ES-I3 (cell line): ENCODE measurements at regions not wholly inside any gene's neighbourhood (a gene's known extent, or its start where the extent isn't known, plus 50 kb on each side); places are given as distances from the start of the nearest gene placed in this dataset.

Experiments used
- H3K36me3 ChIP-seq: 2 replicates; pipeline ENCODE4 v1.6.1; 2013; ENCODE audit warnings: mild to moderate bottlenecking, low read length, control low read depth, moderate library complexity; ENCODE audit not compliant: insufficient read depth
- H3K4me1 ChIP-seq: 2 replicates; pipeline ENCODE4 v1.6.1; 2013; ENCODE audit warnings: mild to moderate bottlenecking, control low read depth, low read length; ENCODE audit not compliant: insufficient read depth
- H3K9ac ChIP-seq: 2 replicates; pipeline ENCODE4 v1.6.1; 2013; ENCODE audit warnings: low read depth, mild to moderate bottlenecking, low read length, moderate library complexity
- H3K9me3 ChIP-seq: 2 replicates; pipeline ENCODE4 v1.6.1; 2013; ENCODE audit warnings: mild to moderate bottlenecking, low read length, moderate library complexity; ENCODE audit not compliant: control insufficient read depth, insufficient read depth

DNA sequence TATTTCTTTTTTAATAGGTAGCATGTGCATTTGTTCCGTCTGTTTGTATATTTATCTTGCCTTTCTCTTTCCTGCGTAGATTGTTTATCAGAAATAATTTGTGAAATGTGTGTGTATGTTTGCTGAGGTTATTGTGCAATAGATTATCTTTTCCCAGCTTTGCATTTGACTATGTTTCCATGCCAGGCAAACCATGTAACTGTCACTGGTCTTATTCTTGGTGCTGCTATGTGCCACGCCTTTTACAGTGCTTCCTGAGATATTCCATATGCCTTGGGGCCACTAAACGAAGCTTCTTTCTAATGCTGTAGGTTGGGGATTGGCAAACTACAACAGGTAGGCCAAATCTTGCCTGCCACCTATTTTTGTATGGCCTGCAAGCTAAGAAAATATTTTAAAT lies 598.8 kb downstream of the PLPP3 start:
- Histone ChIP-seq H3K4me1 (no peaks in the 10 kb centered on the region), H3K9ac (no peak overlapping the region), H3K36me3 (no peaks in the 10 kb centered on the region), H3K9me3 (no peaks in the 10 kb centered on the region)

DNA sequence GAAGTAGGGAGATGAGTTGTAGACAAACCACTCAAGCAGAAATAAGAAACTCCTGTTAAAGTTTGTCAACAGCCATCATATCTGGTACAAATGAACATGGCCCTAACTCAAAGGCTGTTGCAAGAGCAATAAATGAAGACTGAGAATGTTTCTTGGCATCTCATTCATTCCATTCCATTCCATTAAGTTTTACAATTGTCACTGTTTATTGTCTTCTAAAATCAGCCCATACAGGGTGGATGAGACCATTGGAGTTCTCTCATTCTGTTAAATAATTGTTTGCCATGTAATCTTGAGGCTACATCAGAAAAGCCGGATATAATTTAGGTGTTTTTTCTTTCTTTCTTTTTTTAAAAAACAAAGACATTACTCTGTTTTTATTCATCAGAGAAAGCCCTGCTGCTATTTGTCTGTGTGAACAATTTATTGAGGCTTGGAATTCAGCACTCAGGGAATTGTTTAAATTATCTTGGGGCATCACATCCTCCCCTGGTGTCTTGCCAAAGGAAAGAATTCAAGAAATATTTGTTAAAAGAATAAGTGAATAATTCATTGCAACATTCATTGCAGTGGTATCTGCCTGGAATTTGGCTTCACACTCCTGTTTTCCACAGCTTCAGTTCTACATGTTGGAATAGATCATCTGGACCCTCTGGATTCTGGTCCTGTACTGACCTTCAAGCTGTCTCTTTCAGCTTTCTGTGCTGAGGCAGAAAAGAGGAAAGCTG lies 604.5 kb downstream of the PLPP3 start:
- H3K9ac ChIP-seq = no peak overlapping the region
- H3K4me1 ChIP-seq = no peaks in the 10 kb centered on the region
- no peaks in the 10 kb centered on the region for H3K9me3 ChIP-seq
- H3K36me3 ChIP-seq = no peaks in the 10 kb centered on the region

DNA sequence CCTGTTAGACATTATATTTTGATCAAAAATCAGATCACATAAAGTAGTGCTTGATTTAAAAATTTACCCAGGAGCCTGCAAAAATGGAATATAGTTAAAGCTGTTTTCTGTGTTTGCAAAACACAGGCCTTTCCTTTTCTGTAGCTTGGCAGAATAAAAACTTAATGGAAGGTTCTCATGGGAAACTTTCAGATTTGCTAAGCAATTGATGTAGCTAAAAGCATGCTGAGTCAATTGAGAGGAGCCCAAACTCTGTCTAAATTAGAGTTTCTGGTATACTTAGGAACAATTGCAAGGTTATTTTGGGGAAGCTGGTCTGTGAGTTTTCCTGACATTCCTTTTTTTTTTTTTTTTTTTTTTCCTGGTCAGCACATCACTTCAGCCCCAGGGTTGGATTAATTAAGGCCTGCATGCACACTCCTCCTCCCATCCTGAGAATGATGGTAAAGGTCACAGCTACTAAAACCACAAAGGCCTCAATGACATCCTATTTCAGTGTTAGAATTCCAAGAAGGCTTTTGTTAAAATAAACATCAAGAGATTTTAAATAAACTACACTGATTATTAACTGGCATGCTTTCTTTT lies 608.7 kb downstream of the PLPP3 start:
- Histone ChIP-seq H3K9ac (no peak overlapping the region), H3K9me3 (no peaks in the 10 kb centered on the region), H3K36me3 (no peaks in the 10 kb centered on the region), H3K4me1 (no peaks in the 10 kb centered on the region)

DNA sequence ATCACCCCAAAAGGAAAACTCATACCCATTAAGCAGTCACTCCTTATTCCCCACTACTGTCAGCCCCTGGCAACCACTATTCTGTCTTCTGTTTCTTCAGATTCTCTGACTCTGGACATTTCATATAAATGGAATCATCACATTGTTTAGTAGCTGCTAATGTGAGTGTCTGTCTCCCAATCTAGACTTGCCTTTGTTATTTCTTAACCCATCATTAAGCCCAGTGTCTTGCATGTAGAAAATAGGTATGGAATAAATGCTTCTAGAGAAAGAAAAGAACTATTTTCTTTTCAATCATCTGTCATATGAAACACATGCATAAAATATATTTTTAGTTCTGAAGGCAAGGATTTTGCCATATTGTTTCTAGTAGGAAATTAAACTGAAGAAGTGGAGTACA lies 610.0 kb downstream of the PLPP3 start:
- Histone ChIP-seq H3K36me3 (no peaks in the 10 kb centered on the region), H3K9me3 (no peaks in the 10 kb centered on the region), H3K9ac (no peak overlapping the region), H3K4me1 (no peaks in the 10 kb centered on the region)

DNA sequence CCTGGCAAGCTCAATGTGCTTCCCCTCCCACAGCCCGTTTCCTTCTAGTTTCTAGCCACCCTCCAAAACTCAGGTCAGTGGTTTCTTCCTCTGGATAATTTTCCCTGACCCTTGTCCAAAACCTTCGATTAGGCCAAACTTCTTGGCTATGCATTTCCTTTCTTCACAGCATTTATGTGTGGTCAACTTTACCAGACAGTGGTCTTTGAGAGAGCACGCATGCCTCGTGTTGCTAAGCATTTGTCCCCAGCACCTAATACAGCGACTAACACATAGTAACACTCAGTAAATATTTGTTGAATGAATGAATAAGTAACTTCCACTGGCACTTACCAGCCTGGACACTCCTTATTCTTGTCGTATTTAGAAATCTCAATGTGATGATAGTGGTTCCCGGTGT lies 610.7 kb downstream of the PLPP3 start:
- no peak overlapping the region for H3K9ac ChIP-seq
- no peaks in the 10 kb centered on the region for H3K36me3 ChIP-seq
- H3K9me3 ChIP-seq = no peaks in the 10 kb centered on the region
- H3K4me1 ChIP-seq = no peaks in the 10 kb centered on the region

DNA sequence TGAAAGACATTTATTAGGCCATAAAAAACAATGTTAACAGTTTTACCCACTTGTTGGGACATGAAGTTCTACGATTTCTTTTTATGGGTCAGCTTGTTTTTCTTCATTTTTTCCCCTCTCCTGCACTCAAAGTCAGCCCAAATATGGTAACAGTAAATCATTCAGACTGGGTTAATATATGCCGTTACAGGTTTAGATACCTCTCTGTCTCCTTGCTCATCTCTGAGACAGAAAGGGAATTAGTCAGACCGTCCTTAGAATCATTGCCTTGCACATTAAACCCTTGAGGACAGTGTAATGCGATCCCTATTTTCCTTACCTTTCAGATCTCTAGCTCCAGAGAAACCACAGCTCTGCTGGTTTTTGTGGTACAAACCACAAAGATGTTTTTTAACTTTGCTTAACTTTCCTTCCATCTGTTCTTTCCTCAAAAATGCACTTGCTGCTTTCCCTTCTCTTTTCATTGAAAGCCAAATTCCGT lies 613.3 kb downstream of the PLPP3 start:
- H3K9ac ChIP-seq = no peak overlapping the region
- no peaks in the 10 kb centered on the region for H3K4me1 ChIP-seq
- H3K9me3 ChIP-seq = no peaks in the 10 kb centered on the region
- no peaks in the 10 kb centered on the region for H3K36me3 ChIP-seq

DNA sequence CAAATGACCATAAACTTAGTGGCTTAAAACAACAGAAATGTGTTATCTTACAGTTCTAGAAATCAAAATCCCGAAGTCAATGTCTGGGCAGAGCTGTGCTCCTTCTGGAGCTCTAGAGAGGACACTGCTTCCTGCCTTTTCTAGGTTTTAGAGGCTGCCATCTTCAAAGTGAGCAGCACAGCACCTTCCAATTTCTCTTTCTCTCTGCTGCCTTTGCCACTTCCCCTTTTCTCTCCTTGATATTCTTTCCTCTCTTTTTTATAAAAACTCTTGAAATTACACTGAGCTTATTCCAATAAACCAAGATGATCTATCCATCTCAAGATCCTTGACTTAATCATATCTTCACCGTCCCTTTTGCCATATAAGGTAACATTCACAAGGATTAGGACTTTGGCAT lies 616.9 kb downstream of the PLPP3 start:
- Histone ChIP-seq H3K9me3 (no peaks in the 10 kb centered on the region), H3K36me3 (no peaks in the 10 kb centered on the region), H3K9ac (no peak overlapping the region), H3K4me1 (no peaks in the 10 kb centered on the region)

DNA sequence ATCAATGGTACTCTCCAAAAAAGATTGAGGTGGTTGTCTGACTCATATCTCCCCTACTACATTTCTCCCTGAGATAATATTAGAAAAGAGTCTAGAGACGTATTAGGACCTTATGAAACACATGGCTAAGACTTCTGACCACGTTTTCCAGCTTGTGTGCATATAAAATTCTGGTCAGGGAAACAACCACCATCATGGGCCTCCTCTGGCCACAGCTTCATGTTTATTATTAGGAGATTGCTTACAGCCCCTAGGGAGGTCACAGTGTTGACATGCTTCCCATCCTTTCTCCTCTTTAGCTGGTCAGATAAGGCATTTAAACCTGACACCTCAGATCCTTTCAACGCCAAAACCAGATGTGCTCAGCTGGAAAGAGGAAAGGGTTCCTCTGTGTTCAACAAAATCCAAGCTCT lies 620.2 kb downstream of the PLPP3 start:
- no peak overlapping the region for H3K9ac ChIP-seq
- H3K36me3 ChIP-seq = no peaks in the 10 kb centered on the region
- H3K9me3 ChIP-seq = no peaks in the 10 kb centered on the region
- H3K4me1 ChIP-seq = no peaks in the 10 kb centered on the region

DNA sequence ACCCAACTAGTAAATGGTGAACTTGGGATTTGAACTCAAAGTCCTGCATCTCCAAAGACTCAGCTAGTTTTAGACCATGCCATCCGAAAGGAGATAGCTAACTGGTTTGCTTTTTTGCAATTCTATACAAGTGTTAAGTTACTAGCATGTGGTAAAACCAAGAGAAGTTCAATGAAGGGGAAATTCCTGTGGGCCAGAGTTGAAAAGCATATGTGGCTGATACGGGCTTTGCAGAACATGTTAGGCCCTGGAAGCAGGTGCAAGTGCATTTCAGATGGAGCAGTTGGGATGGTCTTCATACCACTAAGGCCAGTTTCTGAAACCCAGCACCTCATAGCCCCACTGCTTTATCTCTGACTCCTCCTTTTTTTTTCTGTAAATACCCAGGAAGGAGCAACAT lies 620.9 kb downstream of the PLPP3 start:
- Histone ChIP-seq H3K9me3 (no peaks in the 10 kb centered on the region), H3K4me1 (no peaks in the 10 kb centered on the region), H3K36me3 (no peaks in the 10 kb centered on the region), H3K9ac (no peak overlapping the region)

DNA sequence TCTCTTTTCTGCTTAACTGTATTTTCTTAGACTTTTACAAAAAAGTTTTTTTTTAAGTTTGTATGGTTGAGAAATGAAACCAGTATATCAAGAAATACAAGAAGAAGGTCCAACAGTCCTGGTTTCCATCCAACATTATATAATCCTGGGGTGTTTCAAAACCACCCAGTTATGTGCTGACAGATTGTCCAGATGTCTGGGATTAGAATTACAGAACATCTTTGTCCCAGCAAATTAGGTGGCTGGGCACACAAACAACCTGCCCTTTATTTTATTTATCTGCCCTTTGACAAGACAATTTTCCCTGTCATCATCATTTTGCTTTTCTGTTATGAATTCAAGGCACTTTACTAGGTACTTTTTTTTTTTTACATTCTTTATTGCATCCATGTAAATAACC lies 622.1 kb downstream of the PLPP3 start:
- H3K9me3 ChIP-seq = no peaks in the 10 kb centered on the region
- H3K4me1 ChIP-seq = no peaks in the 10 kb centered on the region
- H3K36me3 ChIP-seq = no peaks in the 10 kb centered on the region
- H3K9ac ChIP-seq = no peak overlapping the region

DNA sequence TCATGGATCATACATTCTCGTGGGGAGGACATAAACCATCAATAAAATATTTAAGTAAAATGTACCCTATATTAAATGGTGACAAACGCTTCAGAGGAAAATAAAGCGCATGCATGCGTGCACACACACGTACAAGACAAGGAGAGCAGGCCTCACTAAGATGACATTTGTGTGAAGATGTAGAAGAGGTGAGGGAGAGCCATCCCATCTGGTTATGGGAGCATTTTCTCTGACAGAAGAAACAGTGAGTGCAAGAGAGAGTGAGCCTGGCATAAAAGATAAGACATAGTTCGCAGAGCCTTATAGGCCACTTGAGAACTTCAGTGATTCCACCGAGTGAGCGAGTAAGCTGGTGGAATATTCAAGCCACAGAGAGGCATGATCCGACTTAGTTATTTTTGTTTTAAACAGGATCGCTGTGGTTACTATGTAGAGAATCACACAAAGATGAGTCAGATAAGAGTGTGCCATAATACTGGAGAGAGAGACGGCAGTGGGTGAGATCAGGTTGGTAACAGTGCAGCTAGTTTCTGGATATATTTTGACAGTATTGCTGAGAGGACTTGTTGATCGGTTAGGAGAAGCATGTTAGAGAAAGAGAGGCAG lies 624.2 kb downstream of the PLPP3 start:
- no peaks in the 10 kb centered on the region for H3K36me3 ChIP-seq
- no peak overlapping the region for H3K9ac ChIP-seq
- H3K4me1 ChIP-seq = no peaks in the 10 kb centered on the region
- no peaks in the 10 kb centered on the region for H3K9me3 ChIP-seq

DNA sequence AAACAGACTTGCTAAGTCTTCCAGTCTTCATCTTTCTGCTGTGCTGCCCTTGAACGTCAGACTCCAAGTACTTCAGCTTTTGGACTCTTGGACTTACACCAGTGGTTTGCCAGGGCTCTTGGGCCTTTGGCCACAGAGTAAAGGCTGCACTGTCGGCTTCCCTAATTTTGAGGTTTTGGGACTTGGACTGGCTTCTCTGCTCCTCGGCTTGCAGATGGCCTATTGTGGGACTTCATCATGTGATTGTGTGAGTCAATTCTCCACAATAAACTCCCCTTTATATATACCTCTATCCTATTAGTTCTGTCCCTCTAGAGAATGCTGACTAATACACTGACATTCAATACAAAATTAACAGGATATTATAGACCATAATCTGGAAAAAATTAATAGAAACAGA lies 628.1 kb downstream of the PLPP3 start:
- no peaks in the 10 kb centered on the region for H3K9me3 ChIP-seq
- H3K9ac ChIP-seq = no peak overlapping the region
- no peaks in the 10 kb centered on the region for H3K36me3 ChIP-seq
- no peaks in the 10 kb centered on the region for H3K4me1 ChIP-seq

DNA sequence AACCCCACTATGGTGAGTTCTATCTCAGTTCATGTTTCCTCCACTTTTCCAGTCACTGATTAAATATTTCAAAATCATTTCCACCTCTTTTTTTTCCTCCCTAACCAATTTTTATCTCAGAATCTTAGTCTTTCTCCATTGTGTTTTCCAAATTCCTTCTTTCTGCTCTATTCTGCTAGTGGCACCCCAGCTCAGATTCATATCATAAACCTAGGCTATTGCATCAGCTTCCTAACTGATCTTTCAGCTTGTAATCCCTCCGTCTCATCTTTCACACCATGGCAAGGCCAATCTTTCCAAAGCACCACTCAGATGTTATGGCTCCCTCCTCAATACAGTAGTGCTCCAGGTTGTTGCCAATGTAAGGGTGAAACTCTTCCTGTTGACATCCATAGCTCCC lies 631.9 kb downstream of the PLPP3 start:
- H3K36me3 ChIP-seq = no peaks in the 10 kb centered on the region
- H3K9me3 ChIP-seq = no peaks in the 10 kb centered on the region
- no peaks in the 10 kb centered on the region for H3K4me1 ChIP-seq
- H3K9ac ChIP-seq = no peak overlapping the region

DNA sequence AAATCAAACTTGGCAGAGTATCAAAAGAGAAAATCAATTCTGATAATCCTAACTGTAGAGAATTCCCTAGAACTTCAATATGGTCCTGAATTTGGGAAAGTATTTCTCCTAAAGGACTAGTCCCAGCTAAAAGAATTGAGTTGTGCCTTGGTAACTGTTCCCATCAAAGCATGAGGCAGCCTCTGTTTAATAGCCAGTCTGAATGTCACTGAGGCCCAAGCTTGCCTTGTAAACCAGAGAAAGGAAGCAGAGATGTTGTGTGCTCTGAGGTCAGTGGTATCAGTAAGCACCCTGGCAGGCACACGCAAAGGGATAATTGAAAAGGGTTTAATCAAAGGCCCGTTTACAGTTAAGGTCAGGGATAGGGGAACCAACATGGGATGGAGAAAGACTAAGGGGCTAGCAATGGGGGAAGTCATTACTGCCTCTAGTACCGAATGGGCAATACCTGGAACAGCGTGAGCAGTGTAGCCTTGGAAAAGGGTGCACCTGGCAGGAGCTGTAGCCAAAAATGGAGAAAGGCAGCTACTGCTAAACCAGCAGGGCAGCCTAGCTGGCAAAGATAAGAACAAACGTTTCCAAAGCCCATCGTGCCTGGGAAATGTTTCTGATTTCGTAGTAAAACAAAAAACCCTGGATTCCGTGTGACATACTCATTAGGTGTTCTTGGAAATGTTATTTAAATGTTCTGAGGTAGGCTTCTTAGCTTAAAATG lies 635.5 kb downstream of the PLPP3 start:
- Histone ChIP-seq H3K9me3 (no peaks in the 10 kb centered on the region), H3K36me3 (no peaks in the 10 kb centered on the region), H3K9ac (no peak overlapping the region), H3K4me1 (no peaks in the 10 kb centered on the region)

DNA sequence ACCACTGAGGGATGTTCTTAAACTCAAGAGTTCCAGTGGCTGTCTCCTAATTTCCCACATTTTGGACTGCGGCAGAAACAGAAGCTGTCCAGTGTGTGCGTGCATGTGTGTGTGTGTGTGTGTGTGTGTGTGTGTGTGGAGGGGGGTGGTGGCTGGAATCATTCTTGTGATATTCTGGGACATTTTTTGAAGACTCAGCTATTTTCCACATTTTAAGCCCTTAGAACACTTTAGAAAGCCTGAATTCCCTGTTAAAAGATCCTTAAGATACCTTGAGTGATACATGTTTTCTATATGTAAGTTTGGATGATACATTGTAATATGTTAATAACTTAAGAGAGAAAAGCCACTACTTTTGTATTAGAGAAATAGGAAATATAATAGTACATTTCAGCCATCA lies 636.4 kb downstream of the PLPP3 start:
- Histone ChIP-seq H3K9ac (no peak overlapping the region), H3K4me1 (no peaks in the 10 kb centered on the region), H3K9me3 (no peaks in the 10 kb centered on the region), H3K36me3 (no peaks in the 10 kb centered on the region)
